H9 (cell line): ENCODE measurements at regions not wholly inside any gene's neighbourhood (a gene's known extent, or its start where the extent isn't known, plus 50 kb on each side); places are given as distances from the start of the nearest gene placed in this dataset.

Experiments
- DNase-seq: peaks from one replicate; pipeline ENCODE4 v3.0.0-alpha.2; 2017
- H2AFZ ChIP-seq: one replicate; pipeline ENCODE4 v1.6.1; 2013; ENCODE audit warnings: mild to moderate bottlenecking, low read length, control low read depth, moderate library complexity
- H2AK5ac ChIP-seq: 2 replicates; pipeline ENCODE4 v1.6.1; 2013; ENCODE audit warnings: low read length, control low read depth, mixed read lengths; ENCODE audit not compliant: insufficient read length
- H2BK120ac ChIP-seq: one replicate; pipeline ENCODE4 v1.6.1; 2013; ENCODE audit warnings: low read depth, mild to moderate bottlenecking, low read length, control low read depth, inconsistent platforms; ENCODE audit not compliant: poor library complexity, severe bottlenecking
- H2BK12ac ChIP-seq: 2 replicates; pipeline ENCODE4 v1.6.1; 2013; ENCODE audit warnings: low read length, control low read depth, mixed read lengths, low read depth; ENCODE audit not compliant: insufficient read length
- H2BK15ac ChIP-seq: 2 replicates; pipeline ENCODE4 v1.6.1; 2013; ENCODE audit warnings: low read depth, low read length, control low read depth
- H2BK20ac ChIP-seq: one replicate; pipeline ENCODE4 v1.6.1; 2013; ENCODE audit warnings: low read depth, mild to moderate bottlenecking, low read length, control low read depth, inconsistent platforms; ENCODE audit not compliant: poor library complexity, severe bottlenecking
- H2BK5ac ChIP-seq: 2 replicates; pipeline ENCODE4 v1.6.1; 2013; ENCODE audit warnings: low read length, control low read depth, mixed read lengths; ENCODE audit not compliant: insufficient read length
- H3K14ac ChIP-seq: 2 replicates; pipeline ENCODE4 v1.6.1; 2013; ENCODE audit warnings: low read length, control low read depth; ENCODE audit not compliant: insufficient read depth
- H3K18ac ChIP-seq: 2 replicates; pipeline ENCODE4 v1.6.1; 2013; ENCODE audit warnings: low read depth, mild to moderate bottlenecking, mixed read lengths, low read length, control low read depth; ENCODE audit not compliant: insufficient read length
- H3K23ac ChIP-seq: 2 replicates; pipeline ENCODE4 v1.6.1; 2013; ENCODE audit warnings: low read length, control low read depth, mixed read lengths, low read depth; ENCODE audit not compliant: insufficient read length
- H3K23me2 ChIP-seq: 2 replicates; pipeline ENCODE4 v1.6.1; 2013; ENCODE audit warnings: low read depth, mild to moderate bottlenecking, mixed read lengths, low read length, control low read depth; ENCODE audit not compliant: insufficient read length, poor library complexity, severe bottlenecking
- H3K27ac ChIP-seq: 2 replicates; pipeline ENCODE4 v1.5.1; 2013; ENCODE audit warnings: low read length, control low read depth, mixed read lengths, low read depth; ENCODE audit not compliant: insufficient read length
- H3K27me3 ChIP-seq: 2 replicates; pipeline ENCODE4 v1.6.1; 2013; ENCODE audit warnings: low read length, control low read depth, inconsistent platforms; ENCODE audit not compliant: insufficient read depth
- H3K4ac ChIP-seq: 2 replicates; pipeline ENCODE4 v1.6.1; 2013; ENCODE audit warnings: low read depth, mild to moderate bottlenecking, control low read depth, inconsistent platforms, low read length, moderate library complexity
- H3K4me1 ChIP-seq: 2 replicates; pipeline ENCODE4 v1.6.1; 2013; ENCODE audit warnings: low read length, control low read depth, inconsistent platforms; ENCODE audit not compliant: insufficient read depth
- H3K4me2 ChIP-seq: 2 replicates; pipeline ENCODE4 v1.6.1; 2013; ENCODE audit warnings: low read length, control low read depth, mixed read lengths; ENCODE audit not compliant: insufficient read length, insufficient read depth
- H3K56ac ChIP-seq: 2 replicates; pipeline ENCODE4 v1.6.1; 2013; ENCODE audit warnings: low read depth, mild to moderate bottlenecking, mixed read lengths, low read length, control low read depth; ENCODE audit not compliant: insufficient read length
- H3K79me1 ChIP-seq: 2 replicates; pipeline ENCODE4 v1.6.1; 2013; ENCODE audit warnings: low read depth, mild to moderate bottlenecking, moderate library complexity, low read length, control low read depth, inconsistent platforms; ENCODE audit not compliant: insufficient read depth, poor library complexity, severe bottlenecking
- H3K79me2 ChIP-seq: 2 replicates; pipeline ENCODE4 v1.6.1; 2013; ENCODE audit warnings: low read length, control low read depth, inconsistent platforms; ENCODE audit not compliant: insufficient read depth
- H3K9ac ChIP-seq: 2 replicates; pipeline ENCODE4 v1.6.1; 2013; ENCODE audit warnings: low read length, control low read depth, mixed read lengths; ENCODE audit not compliant: insufficient read length; ENCODE audit errors: extremely low read depth
- H3K9me3 ChIP-seq: one replicate; pipeline ENCODE4 v1.6.1; 2013; ENCODE audit warnings: low read depth, low read length, inconsistent platforms; ENCODE audit not compliant: control insufficient read depth
- H3T11ph ChIP-seq: one replicate; pipeline ENCODE4 v1.6.1; 2013; ENCODE audit warnings: mild to moderate bottlenecking, low read length, control low read depth, inconsistent platforms
- H4K20me1 ChIP-seq: one replicate; pipeline ENCODE4 v1.6.1; 2013; ENCODE audit not compliant: control insufficient read depth, insufficient read length, insufficient read depth
- H4K5ac ChIP-seq: 2 replicates; pipeline ENCODE4 v1.6.1; 2013; ENCODE audit warnings: low read depth, mild to moderate bottlenecking, mixed read lengths, low read length, control low read depth; ENCODE audit not compliant: insufficient read length
- H4K8ac ChIP-seq: replicated peaks from 2 replicates; pipeline ENCODE4 v1.6.1; 2013; ENCODE audit warnings: low read length, control low read depth, mixed read lengths, low read depth; ENCODE audit not compliant: insufficient read length
- H4K91ac ChIP-seq: 2 replicates; pipeline ENCODE4 v1.6.1; 2013; ENCODE audit warnings: low read depth, mild to moderate bottlenecking, moderate library complexity, mixed read lengths, low read length, control low read depth; ENCODE audit not compliant: insufficient read length
- H3K27ac Mint-ChIP-seq, 3 experiments: 2 replicates in 2 of 3; 3 replicates in 1 of 3; pipeline ENCODE4 v1.8.0; 2020 to 2021; ENCODE audit warnings: mixed read lengths in 3 of 3, mild to moderate bottlenecking in 1 of 3, moderate library complexity in 1 of 3
- H3K27me3 Mint-ChIP-seq: 2 replicates; pipeline ENCODE4 v1.8.0; 2021; ENCODE audit warnings: low read depth, mild to moderate bottlenecking, moderate library complexity, mixed read lengths
- H3K36me3 Mint-ChIP-seq, 3 experiments: 2 replicates in 2 of 3; 3 replicates in 1 of 3; pipeline ENCODE4 v1.8.0; 2020 to 2021; ENCODE audit warnings: low read depth in 3 of 3, mixed read lengths in 3 of 3; ENCODE audit not compliant: insufficient read depth in 1 of 3
- H3K4me1 Mint-ChIP-seq, 2 experiments: 2 replicates each; pipeline ENCODE4 v1.8.0; 2020; ENCODE audit warnings: mixed read lengths in 2 of 2
- H3K4me3 Mint-ChIP-seq, 2 experiments: 2 replicates in 1 of 2; 3 replicates in 1 of 2; pipeline ENCODE4 v1.8.0; 2020 to 2021; ENCODE audit warnings: mild to moderate bottlenecking in 2 of 2, mixed read lengths in 2 of 2, moderate library complexity in 1 of 2
- H3K9me3 Mint-ChIP-seq, 2 experiments: 2 replicates in 1 of 2; 3 replicates in 1 of 2; pipeline ENCODE4 v1.8.0; 2020; ENCODE audit warnings: mild to moderate bottlenecking in 2 of 2, mixed read lengths in 2 of 2, moderate library complexity in 1 of 2
- WGBS: extraction: QIAGEN DNeasy Blood & Tissue Kit; methylation state at CpG from one replicate; pipeline ENCODE4 v1.1.7; 2013; ENCODE audit warnings: missing lambda C conversion rate, low lambda C conversion rate, mixed read lengths; ENCODE audit not compliant: insufficient read length; ENCODE audit errors: extremely low coverage; 5-methylcytosine and 5-hydroxymethylcytosine counted together
- TF ChIP-seq, protein P1 (sequence below): fragments of 200-600 bp; sonication (generic); conservative IDR thresholded peaks from 3 replicates; pipeline ENCODE4 v1.8.0; 2021; ENCODE audit warnings: antibody characterized with exemption, mild to moderate bottlenecking

DNA sequence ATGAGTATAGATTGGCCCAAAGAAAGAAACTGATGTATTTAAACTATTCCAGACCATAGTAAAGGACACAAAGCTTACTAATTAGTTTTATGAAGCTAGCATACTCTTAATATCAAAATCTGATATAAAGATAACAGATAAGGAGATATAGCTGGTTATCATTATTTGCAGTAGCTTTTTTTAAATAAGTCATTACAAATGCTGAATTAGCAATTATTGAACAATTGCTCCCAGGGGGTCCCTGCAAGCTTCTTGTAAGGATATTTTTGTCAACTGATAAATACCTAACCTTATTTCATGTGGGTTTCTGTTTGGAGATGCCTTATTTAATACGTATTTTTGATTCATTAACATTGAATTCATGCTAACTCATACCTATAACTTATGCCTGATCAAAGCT, 99.0 kb downstream of the RAB18 start:
- Mint-ChIP-seq H3K4me3 (no peak overlapping the region), H3K9me3 (no peaks in the 10 kb centered on the region; a peak in 1 of 5 replicates), H3K36me3 (no peaks in the 10 kb centered on the region), H3K4me1 (peaks cover 0 to 3% of the 10 kb centered on the region in 2 experiments; a peak in 1 of 4 replicates), H3K27ac (no peak overlapping the region), H3K27me3 (no peaks in the 10 kb centered on the region)
- TF ChIP-seq, protein P1, sequence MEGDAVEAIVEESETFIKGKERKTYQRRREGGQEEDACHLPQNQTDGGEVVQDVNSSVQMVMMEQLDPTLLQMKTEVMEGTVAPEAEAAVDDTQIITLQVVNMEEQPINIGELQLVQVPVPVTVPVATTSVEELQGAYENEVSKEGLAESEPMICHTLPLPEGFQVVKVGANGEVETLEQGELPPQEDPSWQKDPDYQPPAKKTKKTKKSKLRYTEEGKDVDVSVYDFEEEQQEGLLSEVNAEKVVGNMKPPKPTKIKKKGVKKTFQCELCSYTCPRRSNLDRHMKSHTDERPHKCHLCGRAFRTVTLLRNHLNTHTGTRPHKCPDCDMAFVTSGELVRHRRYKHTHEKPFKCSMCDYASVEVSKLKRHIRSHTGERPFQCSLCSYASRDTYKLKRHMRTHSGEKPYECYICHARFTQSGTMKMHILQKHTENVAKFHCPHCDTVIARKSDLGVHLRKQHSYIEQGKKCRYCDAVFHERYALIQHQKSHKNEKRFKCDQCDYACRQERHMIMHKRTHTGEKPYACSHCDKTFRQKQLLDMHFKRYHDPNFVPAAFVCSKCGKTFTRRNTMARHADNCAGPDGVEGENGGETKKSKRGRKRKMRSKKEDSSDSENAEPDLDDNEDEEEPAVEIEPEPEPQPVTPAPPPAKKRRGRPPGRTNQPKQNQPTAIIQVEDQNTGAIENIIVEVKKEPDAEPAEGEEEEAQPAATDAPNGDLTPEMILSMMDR = no peak
- Histone ChIP-seq H4K20me1 (no peaks in the 10 kb centered on the region), H4K5ac (no peak overlapping the region), H2BK20ac (no peak overlapping the region), H3K79me2 (no peaks in the 10 kb centered on the region), H3K4ac (no peak overlapping the region), H2AK5ac (no peak overlapping the region), H3K23me2 (no peaks in the 10 kb centered on the region), H4K8ac (no peak overlapping the region), H2BK15ac (no peak overlapping the region), H3K14ac (no peak overlapping the region), H3T11ph (no peak overlapping the region), H2BK12ac (no peak overlapping the region), H2BK120ac (no peak overlapping the region), H3K56ac (no peak overlapping the region), H3K4me1 (no peaks in the 10 kb centered on the region), H3K79me1 (no peaks in the 10 kb centered on the region), H3K27ac (no peak overlapping the region), H3K27me3 (no peaks in the 10 kb centered on the region), H3K18ac (no peak overlapping the region), H3K4me2 (no peak overlapping the region), H3K9ac (no peak overlapping the region), H2BK5ac (no peak overlapping the region), H2AFZ (no peak overlapping the region), H3K23ac (no peak overlapping the region), H4K91ac (no peak overlapping the region), H3K9me3 (no peaks in the 10 kb centered on the region)
- no peak for DNase-seq
- no CpG with 5 or more reads among the region's 1 CpG for WGBS
